ENCODE measurements at regions not wholly inside any gene's neighbourhood (a gene's known extent, or its start where the extent isn't known, plus 50 kb on each side); places are given as distances from the start of the nearest gene placed in this dataset.

GRCh38 chr9:108675708-108676107 is 180.1 kb downstream of the ACTL7B start:
- TF ChIP-seq CTCF (IDR thresholded peaks at IDR 0.05): no peak
- no peak for TF ChIP-seq EP300 (IDR thresholded peaks at IDR 0.05)
